PC-9 (cell line): ENCODE measurements at regions not wholly inside any gene's neighbourhood (a gene's known extent, or its start where the extent isn't known, plus 50 kb on each side); places are given as distances from the start of the nearest gene placed in this dataset.

Experiments
- EZH2 ChIP-seq: fragments of 200-600 bp; sonication (generic); IDR thresholded peaks from 2 replicates; pipeline ENCODE4 v1.8.0; 2017; ENCODE audit warnings: antibody characterized with exemption, low read depth
- TF ChIP-seq, protein P1 (sequence below): fragments of 200-600 bp; sonication (generic); conservative IDR thresholded peaks from 2 replicates; pipeline ENCODE4 v1.6.1; 2017; ENCODE audit warnings: mixed run types, antibody characterized with exemption, mild to moderate bottlenecking, moderate library complexity

DNA sequence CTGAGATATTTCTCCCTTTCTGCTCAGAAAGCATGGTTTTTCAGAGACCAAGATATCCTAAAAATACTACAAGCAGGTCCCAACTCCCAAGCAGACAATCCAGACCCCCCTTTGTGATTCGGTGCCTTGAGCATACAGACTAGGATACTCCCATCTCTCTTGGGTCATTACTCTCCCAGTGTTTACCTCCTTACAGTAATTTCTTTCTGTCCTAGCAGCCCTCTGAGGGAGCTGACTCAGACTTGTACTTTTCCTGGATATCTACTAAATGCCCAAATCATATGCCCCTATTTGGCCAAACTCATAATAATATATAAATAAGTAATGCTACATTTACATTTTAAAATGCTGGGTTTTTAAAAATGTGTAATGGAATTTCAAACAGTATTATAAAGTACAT, 355.6 kb downstream of the LRIG3 start:
- TF ChIP-seq, protein P1, sequence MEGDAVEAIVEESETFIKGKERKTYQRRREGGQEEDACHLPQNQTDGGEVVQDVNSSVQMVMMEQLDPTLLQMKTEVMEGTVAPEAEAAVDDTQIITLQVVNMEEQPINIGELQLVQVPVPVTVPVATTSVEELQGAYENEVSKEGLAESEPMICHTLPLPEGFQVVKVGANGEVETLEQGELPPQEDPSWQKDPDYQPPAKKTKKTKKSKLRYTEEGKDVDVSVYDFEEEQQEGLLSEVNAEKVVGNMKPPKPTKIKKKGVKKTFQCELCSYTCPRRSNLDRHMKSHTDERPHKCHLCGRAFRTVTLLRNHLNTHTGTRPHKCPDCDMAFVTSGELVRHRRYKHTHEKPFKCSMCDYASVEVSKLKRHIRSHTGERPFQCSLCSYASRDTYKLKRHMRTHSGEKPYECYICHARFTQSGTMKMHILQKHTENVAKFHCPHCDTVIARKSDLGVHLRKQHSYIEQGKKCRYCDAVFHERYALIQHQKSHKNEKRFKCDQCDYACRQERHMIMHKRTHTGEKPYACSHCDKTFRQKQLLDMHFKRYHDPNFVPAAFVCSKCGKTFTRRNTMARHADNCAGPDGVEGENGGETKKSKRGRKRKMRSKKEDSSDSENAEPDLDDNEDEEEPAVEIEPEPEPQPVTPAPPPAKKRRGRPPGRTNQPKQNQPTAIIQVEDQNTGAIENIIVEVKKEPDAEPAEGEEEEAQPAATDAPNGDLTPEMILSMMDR: no peak
- TF ChIP-seq EZH2: no peak
